Brain microvascular endothelial cell (primary cell): ENCODE measurements at regions not wholly inside any gene's neighbourhood (a gene's known extent, or its start where the extent isn't known, plus 50 kb on each side); places are given as distances from the start of the nearest gene placed in this dataset.

Source experiments
- DNase-seq: peaks from one replicate; pipeline ENCODE4 v3.0.0-alpha.2; 2020
- H3K27ac ChIP-seq: fragments of 250-450 bp; sonication (Bioruptor Pico); 2 replicates; pipeline ENCODE4 v1.5.1; 2020; ENCODE audit warnings: mild to moderate bottlenecking, moderate library complexity
- H3K27me3 ChIP-seq: fragments of 250-450 bp; sonication (Bioruptor Pico); replicated peaks from 2 replicates; pipeline ENCODE4 v1.5.1; 2020; ENCODE audit warnings: mild to moderate bottlenecking
- H3K36me3 ChIP-seq: fragments of 250-450 bp; sonication (Bioruptor Pico); replicated peaks from 2 replicates; pipeline ENCODE4 v1.5.1; 2020; ENCODE audit warnings: mild to moderate bottlenecking
- H3K4me3 ChIP-seq: 2 replicates; pipeline ENCODE4 v1.5.1; 2011; ENCODE audit warnings: low read depth, mild to moderate bottlenecking, control low read depth, low read length, moderate library complexity
- in situ Hi-C: cut with HindIII; loops from 2 replicates; pipeline ENCODE4 v1.10.0; 2017; ENCODE audit warnings: low sequenced_read_pairs, low pct_ligation_motif_present
- TF ChIP-seq, protein P1 (sequence below): IDR thresholded peaks from 2 replicates; pipeline ENCODE4 v1.5.1; 2011; ENCODE audit warnings: low read depth, mild to moderate bottlenecking, moderate library complexity, low read length, control low read depth, inconsistent platforms; ENCODE audit errors: missing control alignments

DNA sequence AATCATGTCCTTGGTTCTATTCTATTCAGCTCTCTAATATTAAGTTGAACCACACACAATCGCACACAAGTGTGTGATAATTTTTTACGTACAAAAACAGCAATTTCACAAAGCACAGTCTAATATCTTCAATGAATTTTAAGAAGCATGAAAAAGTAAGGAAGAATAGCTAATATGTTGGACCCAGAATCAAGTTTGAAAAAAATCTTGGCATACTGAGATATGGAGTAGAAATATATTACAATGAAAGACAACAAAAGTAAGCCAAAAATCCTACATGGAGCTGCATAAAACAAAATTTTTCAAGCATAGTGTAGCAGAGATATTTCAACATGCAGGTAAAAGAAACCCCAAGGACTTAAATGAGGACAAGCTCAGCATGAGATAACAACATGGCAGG, 219.1 kb upstream of the RND3 start:
- TF ChIP-seq, protein P1, sequence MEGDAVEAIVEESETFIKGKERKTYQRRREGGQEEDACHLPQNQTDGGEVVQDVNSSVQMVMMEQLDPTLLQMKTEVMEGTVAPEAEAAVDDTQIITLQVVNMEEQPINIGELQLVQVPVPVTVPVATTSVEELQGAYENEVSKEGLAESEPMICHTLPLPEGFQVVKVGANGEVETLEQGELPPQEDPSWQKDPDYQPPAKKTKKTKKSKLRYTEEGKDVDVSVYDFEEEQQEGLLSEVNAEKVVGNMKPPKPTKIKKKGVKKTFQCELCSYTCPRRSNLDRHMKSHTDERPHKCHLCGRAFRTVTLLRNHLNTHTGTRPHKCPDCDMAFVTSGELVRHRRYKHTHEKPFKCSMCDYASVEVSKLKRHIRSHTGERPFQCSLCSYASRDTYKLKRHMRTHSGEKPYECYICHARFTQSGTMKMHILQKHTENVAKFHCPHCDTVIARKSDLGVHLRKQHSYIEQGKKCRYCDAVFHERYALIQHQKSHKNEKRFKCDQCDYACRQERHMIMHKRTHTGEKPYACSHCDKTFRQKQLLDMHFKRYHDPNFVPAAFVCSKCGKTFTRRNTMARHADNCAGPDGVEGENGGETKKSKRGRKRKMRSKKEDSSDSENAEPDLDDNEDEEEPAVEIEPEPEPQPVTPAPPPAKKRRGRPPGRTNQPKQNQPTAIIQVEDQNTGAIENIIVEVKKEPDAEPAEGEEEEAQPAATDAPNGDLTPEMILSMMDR = no peak
- no peak overlapping the region for H3K4me3 ChIP-seq
- in situ Hi-C loops = no loop called here

DNA sequence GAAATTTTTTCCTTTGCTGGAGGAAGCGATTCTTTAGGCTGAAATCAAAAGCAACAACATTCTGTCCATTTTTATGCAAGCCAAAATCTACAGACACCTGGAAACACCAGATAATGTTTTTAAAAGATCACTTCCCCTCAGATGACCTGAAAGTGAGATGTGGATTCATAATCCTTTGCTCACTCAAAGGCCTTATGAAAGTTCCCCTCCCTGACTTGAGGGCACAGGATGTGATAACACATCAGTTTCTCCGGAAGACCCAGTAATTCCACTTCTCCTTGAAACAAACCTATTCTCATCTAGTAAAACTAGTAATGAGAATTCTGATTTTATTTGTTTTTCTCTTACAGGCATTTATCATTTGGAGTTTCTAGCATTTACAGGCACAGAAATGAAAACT, 218.3 kb upstream of the RND3 start:
- H3K4me3 ChIP-seq = no peak overlapping the region
- TF ChIP-seq, protein P1 = no peak
- no peak for DNase-seq

More for the DNA sequence above, 219.1 kb upstream of the RND3 start:
- no peak overlapping the region for H3K27ac ChIP-seq
- no peak for DNase-seq
- H3K27me3 ChIP-seq = no peaks in the 10 kb centered on the region
- no peaks in the 10 kb centered on the region for H3K36me3 ChIP-seq

DNA sequence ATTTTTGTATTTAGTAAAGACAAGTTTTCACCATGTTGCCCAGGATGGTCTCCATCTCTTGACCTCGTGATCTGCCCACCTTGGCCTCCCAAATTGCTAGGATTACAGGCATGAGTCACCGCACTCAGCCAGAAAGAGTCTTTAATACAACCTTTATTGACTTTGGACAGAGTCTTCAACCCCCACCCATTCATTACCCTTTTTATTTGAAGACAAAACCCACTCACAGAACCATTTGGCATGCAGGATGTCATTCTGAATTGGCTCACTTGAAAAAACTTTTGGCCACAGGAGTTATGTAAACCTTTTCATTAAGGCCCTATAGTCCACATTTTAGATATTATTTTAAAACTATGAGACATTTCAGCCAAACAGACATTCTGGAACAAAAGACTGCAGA, 217.9 kb upstream of the RND3 start:
- Histone ChIP-seq H3K4me3 (no peak overlapping the region), H3K27ac (no peak overlapping the region), H3K36me3 (no peaks in the 10 kb centered on the region), H3K27me3 (no peaks in the 10 kb centered on the region)
- DNase-seq = no peak
- in situ Hi-C loops = no loop called here
- TF ChIP-seq, protein P1 = no peak

More for the DNA sequence above, 218.3 kb upstream of the RND3 start:
- H3K27me3 ChIP-seq = no peaks in the 10 kb centered on the region
- no peak overlapping the region for H3K27ac ChIP-seq
- no peaks in the 10 kb centered on the region for H3K36me3 ChIP-seq
- in situ Hi-C loops = no loop called here

DNA sequence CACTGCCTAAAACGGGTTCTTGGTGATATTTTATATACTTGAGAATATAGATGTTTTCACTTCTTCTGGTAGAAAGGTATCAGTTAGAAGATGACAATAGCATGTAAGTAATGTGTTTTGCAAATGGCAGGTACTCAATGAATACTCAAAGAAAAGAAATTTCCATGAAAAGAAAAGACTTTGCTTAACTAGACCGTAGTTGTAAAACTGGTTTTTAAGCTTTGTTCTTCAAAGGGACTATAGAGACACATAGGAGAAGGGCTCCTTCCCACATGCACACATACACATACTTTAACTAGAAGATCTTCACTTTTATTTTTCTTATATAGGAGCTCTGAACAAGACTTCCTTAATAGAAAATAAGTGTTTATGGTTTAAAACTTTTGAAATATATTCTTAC, 215.3 kb upstream of the RND3 start:
- Histone ChIP-seq H3K27me3 (no peaks in the 10 kb centered on the region), H3K27ac (no peak overlapping the region), H3K4me3 (no peak overlapping the region), H3K36me3 (no peaks in the 10 kb centered on the region)
- in situ Hi-C loops = no loop called here
- TF ChIP-seq, protein P1 = no peak
- no peak for DNase-seq

DNA sequence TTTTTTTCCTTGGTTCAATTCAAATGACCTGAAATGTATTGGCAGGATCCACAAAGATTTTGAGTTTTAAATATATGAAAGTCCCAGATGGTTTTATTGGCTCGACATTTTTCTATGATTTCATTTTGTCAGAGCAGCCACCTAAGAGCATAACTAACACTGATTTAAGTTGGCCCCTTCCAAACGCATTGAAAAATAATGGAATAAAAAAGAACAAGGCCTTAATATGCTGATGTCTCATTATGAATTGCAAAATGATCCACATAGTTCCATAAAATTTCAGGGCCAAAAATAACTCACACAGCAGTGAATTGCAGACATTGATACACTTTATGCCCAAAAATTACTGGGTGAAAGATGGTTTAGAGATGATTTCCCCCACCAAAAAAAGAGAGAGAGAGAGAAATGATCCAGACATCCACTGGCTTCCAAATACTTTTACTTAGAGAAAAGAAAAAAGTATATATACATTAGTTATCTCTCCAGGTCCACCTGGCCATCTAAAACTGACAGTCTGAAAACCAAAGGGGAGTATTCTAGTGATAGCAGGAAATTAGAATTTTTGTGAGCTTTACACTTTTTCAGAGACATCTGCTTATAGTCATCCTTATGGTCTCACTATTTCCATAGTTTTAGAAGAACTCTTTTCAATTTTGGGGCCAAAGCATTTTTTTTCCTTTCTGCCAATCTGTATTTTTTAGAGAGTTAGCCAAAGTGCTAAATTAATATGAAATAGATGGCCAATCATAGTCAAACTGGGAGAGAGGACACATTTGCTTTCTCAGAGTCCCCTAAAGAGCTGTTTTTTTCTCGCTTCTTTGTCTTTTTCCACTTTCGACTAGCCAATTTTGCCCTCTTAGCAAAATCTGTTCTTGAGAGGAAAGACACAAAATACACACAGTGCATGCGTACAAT, 213.5 kb upstream of the RND3 start:
- TF ChIP-seq, protein P1 = no peak
- Histone ChIP-seq H3K36me3 (no peaks in the 10 kb centered on the region), H3K27me3 (no peaks in the 10 kb centered on the region), H3K27ac (no peak overlapping the region), H3K4me3 (no peak overlapping the region)
- in situ Hi-C loops = no loop called here
- DNase-seq = no peak
